HG03469 (cell line): ENCODE measurements at regions not wholly inside any gene's neighbourhood (a gene's known extent, or its start where the extent isn't known, plus 50 kb on each side); places are given as distances from the start of the nearest gene placed in this dataset.
"Not testable (repeated sequence)": the region's sequence is repeated elsewhere in the genome, so short reads cannot be mapped to it uniquely, and the experiment has no call there.

ENCODE experiments used
- ATAC-seq: cut with Tn5 transposase; IDR thresholded peaks from one replicate; pipeline ENCODE4 v1.9.1; 2021; ENCODE audit warnings: mild to moderate bottlenecking, moderate library complexity, moderate number of reproducible peaks; ENCODE audit not compliant: unreplicated experiment

GRCh38 chrY:22472027-22472426 lies 68.8 kb downstream of the RBMY1J start:
- ATAC-seq = not testable (repeated sequence)

GRCh38 chrY:22477846-22478245 lies 74.6 kb downstream of the RBMY1J start:
- not testable (repeated sequence) for ATAC-seq

- ATAC-seq = not testable (repeated sequence)
These were observed 81.3 kb downstream of the RBMY1J start for GRCh38 chrY:22484465-22484864.

DNA sequence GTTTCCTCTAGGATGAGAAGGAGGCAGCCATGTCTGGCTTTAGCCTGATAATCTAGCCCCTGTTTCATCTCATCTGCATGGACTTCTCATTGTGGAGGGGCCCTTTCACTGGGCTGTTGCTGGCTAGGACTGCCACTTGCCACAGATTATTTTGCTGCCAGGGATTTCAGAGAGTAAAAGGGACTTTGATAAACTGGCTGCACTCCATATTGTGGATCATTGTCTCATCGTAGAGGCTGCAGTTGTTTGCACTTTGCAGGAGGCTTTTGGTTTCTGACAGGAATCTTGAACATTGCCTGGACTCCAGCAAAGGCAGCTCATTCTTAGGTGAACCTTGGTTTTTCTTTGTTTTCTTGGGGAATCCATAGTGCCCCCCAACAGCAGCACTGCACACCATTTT lies 85.5 kb downstream of the RBMY1J start:
- not testable (repeated sequence) for ATAC-seq

DNA sequence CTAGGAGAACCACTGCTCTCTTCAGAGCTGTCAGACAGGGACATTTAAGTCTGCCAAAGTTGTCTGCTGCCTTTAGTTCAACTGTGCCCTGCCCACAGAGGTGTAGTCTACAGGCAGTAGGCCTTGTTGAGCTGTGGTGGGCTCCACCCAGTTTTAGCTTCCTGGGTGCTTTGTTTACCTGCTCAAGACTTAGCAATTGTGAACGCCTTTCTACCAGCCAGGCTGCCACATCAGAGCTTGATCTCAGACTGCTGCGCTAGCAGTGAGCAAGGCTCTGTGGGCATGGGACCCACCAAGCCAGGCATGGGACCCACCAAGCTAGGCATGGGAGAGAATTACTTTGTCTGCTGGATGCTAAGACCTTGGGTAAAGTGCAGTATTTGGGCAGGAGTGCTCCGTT lies 96.5 kb downstream of the RBMY1J start:
- not testable (repeated sequence) for ATAC-seq

DNA sequence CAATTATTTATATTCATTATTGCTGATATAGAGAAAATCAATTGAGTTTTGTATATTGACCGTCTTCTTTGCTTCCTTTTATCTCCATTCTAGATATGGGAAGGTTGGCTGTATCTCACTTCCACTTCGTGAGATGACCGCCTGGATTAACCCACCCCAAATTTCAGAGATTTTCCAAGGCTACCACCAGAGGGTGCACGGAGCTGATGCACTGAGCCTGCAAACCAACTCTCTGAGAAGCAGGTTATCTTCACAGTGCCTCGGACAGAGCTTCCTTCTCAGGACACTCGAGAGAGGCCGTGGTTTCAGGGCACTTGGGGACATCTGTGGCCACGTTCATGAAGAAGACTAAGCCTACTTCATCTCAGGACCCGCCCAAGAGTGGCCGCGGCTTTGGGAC lies 110.5 kb downstream of the RBMY1J start:
- not testable (repeated sequence) for ATAC-seq

GRCh38 chrY:22525841-22526240 lies 122.6 kb downstream of the RBMY1J start:
- ATAC-seq = not testable (repeated sequence)

DNA sequence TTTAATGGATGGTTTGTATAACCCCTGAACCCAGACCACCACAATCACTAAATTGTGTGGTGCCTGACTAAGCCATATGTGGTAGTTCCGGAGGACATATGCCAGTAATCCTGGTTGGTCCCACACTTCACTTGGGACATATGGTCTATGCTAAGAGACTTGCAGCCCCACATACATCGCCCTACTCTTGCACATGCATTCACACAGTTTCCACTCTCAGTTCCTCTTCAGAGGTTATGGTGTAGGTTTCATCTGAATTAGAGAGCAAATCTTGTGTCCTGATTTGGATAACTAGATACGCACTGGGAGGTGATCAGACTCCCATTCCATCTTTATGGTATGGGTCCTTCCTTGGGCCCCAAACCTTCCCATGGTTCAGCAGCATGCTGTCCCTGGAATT lies 169.8 kb downstream of the RBMY1J start:
- ATAC-seq = not testable (repeated sequence)

DNA sequence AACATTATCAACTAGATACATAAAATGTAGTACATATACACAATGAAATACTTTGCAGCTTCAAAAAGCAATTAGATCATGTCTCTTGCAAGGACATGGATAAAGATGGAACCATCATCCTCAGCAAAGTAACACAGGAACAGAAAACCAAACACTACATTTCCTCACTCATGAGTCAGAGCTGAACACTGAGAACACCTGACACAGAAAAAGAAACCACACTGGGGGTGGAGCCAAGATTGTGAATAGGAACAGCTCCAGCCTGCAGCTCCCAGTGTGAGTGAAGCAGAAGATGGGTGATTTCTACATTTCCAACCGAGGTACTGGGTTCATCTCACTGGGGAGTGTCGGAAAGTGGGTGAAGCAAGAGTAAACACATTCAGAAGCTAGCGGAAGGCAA lies 195.6 kb downstream of the RBMY1J start:
- peak; percentile 69 for ATAC-seq

- not testable (repeated sequence) for ATAC-seq
These were observed 201.8 kb downstream of the RBMY1J start for GRCh38 chrY:22605036-22605435.

DNA sequence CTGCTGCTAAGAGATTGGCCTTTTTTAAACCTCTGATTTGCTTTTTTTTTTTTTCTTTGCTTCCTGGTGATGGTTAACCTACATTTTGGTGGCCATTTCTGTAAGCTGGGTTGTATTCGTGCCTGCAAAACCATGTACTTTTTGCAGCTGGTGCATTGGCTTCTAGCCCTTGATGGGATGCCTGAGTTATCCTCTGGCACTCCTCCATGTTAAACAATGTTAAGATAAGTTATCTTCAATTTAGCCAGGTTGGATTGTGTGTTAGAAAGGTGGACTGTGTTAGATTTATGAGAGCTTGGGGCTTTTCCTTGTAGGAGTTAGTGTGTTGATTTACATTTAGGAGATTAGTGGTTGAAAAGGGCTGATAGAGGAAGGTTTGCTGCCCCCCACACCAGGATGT lies 202.4 kb downstream of the RBMY1J start:
- ATAC-seq = not testable (repeated sequence)

DNA sequence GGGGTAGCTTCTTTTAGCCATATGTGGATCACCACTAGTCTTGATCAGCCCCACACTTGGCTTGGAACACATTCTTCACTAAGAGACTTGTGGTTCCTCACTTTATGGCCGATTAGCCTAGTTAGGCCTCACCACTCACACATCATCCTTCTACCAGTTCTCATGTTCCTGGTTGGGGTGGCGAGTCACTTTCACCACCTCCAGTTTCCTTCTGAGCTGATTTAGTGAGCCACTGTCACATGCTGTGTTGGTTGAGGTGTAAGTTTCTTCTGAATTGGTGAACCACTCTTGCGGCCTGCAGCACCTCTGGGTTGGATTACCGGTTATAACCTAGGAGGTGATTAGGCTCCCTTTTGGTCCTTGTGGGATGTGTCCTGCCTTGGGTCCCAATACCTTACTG lies 203.7 kb downstream of the RBMY1J start:
- ATAC-seq = not testable (repeated sequence)

DNA sequence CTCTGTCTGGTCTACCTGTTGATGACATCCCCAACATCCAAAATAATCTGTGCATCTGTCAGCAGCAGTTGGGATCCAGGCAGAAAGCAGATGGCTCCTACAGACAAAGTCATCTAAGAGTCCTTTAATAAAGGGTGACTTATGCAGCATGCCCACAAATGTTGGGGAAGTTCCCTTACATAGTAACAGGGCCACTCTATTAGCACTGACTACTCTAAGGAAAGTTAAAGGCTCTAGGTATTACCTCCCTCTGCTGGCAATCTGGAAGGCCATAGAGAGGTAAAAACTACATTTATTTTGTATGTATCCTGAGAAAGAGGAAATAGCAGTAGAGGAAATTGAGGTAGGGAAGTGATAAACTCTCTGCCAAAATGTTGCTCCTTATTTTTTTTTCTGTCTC lies 209.6 kb downstream of the RBMY1J start:
- ATAC-seq = not testable (repeated sequence)
